ENCODE measurements at regions not wholly inside any gene's neighbourhood (a gene's known extent, or its start where the extent isn't known, plus 50 kb on each side); places are given as distances from the start of the nearest gene placed in this dataset.

DNA sequence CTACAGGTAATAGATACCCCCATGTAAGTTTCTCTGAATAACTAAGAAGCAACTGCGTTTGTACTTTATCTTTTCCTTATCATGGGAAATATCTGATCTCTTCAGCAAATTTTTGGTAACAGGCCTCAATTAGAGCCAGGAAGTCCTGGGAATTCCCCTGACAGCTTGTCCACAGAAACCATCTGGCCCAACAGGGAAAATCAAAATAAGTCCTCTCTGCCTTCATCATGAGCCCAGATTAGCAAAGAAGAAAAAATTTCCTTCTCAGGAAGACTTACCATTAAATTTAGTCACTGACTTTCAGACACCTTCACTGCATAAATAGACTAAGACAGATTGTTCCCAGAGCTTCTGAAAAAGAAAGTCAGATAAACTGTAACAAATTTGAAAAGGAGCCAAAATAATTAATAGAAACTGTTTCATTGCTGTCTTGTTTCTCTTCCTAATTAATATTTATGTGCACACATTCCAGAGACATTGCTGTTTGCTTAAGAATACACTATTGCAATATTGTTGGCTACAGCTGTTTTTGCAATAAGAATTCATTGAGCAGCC lies 278.1 kb upstream of the FAT3 start:
- DNase-seq = no peak

DNA sequence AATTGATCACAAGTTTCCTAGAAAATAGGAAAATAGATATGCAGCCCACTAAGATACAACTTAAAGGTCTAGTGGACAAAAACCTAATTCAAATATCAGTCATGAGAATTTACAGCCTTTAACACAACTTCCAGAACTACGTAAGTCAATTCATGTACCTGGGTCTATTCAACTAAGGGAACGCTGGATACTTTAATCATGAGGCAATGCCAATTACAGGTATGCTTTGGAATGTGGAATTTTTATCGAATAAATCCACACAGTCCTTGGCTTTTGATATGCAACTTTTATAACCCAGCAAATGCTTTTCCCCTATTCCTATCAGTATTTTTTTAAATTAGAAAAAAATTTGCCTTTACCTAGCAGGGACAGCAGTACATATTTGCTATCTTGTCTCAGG lies 289.5 kb upstream of the FAT3 start:
- DNase-seq = no peak

DNA sequence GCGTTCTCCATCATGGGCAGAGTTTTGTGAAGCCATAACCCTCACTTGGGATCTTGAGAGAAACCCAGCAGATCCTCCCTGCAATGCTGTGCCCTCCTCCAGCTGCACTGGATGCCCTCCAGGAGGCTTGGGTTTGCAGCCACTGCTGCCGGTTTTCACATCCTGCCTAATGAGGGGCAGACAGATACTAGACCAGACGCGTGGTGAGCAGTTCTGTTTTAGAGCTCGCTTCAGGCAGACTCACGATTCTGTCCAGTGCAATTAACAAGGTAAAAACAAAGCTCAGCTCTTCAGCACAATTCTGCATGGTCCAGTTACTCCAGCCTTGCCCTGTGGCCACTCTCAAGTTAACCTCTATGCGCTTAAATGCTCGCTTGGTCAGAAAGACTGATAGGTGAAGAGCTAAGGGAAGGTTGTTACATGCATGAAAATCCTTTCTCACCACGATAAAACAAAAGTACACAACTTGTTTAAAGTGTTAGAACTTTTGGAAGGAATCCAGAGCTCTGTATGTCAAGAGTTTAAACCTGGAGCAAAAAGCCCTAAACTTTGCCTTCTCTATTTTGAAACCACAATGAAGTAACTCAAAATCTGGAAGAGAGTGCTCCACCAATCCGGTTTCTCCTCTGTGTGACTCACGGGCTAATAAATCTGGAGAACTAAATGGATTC lies 292.3 kb upstream of the FAT3 start:
- DNase-seq = no peak

DNA sequence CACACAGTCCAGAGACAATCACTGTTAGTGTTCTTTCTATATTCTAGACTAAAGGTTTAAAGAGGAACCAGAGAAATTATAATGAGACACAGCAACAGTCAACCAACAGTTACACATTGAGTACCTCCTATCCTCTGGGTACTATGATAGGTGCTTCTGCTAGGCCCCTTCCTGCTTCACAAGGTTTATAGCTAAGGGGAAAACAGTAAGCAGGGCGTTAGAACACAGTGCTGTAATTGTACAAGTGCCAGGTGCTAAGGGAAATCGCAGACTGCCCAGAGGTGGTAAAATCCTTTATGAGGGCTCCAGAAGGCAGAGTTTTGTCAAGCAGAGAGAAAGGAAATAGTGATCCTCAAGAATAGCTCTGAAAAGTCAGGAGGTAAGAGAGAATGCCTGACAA lies 297.2 kb upstream of the FAT3 start:
- DNase-seq = no peak

DNA sequence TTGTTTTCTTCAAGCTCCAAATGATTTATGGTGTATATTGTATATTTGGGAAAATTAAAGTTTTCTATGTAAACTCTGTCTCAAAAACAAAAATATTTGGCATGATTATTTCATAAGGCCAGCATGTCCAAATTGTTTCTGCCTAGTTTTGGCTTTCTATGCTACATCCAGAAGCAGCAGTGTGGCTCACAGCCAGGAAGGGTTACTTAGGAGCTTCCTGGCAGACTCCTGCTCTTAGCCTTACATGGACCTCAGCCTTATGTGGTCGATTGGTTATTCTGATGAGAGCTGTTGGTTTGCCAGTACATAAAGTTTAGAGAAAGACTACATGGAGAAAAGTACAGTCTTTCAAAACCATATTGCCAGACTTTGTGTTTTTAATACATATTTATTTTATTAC lies 297.7 kb upstream of the FAT3 start:
- no peak for DNase-seq

DNA sequence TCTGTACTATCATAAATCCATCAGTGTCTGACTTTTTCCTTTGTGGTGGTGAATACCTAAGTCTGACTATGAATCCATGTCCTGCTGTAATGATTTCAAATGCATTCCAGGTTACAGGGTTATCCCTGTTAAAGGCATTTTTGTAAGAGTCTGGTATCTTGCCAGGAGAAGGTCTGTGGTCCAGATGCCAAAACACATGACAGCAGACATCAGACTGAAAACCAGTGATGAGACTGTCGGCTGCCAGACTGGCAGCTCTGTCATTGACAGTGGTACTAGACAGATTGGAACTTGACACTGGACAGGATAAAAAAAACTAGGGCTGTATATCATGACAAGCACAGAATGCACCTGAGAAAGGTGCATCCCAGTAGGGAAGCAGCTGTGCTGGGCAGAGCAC lies 301.8 kb upstream of the FAT3 start:
- no peak for DNase-seq

DNA sequence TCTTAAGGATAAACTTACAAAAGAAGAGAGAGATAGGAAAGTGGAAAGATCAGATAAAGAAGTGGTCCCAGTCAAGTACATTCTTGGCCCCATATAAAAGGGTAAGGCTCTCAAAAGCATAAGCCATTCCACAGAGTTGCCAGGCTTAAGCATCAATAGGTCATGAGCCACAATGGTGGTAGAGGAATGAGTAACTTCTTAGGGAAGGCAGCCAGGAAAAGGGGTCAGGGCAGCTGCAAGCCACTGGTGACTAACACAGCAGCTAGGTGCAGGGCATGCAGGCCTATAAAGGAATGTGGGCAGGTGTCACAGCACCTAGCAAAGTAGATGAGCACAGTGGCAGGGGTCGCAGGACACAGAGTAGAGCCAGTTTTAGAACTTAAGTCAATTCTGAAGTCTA lies 302.6 kb upstream of the FAT3 start:
- no peak for DNase-seq

DNA sequence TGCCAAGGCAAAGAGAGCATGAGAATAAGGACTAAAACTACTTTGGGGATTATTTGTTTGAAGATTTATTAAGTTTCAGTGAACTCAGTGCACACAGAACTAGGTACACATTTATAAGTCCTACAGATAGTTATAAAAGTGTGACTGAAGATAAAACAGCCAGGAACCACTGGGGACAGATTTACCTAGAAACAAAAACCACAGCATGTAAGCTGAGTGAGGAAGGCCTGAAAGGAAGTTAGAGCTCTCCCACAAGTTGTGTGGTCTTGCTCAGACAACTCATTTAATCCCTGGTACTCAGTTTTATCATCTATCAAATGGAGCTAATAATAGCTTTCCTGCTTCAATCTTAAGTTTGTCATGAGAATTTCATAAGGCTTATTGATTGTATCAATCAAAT lies 311.2 kb upstream of the FAT3 start:
- no peak for DNase-seq

DNA sequence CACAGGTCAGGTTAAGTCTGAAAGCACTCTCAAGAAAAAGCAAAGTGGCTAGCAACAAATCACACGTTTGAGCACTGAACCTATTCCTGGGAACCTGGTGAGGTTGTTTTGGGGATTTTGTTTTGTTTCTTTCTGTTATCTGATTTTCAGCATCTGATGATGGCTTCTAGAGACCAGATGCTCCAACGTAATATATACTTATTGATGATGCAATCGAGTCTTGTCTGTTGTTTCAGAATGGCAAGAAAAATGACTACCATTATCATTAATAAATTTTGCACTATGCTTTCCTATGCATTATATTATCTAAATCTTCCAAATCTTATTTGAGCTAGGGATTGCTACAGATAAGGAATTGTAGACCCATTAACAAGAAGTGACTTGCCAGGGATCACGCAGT lies 312.3 kb upstream of the FAT3 start:
- no peak for DNase-seq

DNA sequence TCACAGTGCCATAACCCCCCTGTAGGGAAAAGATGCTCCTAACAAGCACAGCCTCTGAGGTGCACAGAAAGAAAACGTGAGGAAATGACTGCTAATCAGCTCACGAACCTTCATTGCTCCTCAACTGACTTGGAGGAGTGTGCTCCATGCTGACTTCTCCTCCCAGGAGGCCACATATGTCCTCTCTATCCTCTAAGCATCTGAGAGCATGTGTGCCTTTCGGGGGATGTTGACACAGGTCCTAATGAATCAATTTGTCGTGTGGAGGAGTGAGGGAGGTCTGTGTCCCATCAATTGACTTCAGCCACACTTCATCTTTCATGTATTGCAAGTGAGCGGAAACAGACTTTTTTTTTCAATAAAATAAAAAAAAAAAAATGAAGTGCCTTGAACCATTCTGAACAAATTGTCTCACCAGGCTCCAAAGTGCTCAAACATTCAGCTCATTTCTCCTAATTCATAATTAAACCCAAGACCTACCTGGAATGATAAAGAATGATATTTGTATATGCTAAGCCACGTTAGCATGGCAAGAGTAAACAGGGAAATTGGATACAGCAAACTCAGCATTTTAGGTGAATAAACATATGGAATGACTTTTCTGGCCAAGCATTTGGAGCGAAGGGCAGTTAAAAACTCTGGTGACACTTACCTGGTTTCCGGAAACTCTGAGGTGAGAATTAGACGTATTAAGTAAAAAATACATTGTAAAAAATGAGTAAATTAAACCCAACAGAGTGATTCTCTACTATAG lies 317.6 kb upstream of the FAT3 start:
- DNase-seq = no peak

DNA sequence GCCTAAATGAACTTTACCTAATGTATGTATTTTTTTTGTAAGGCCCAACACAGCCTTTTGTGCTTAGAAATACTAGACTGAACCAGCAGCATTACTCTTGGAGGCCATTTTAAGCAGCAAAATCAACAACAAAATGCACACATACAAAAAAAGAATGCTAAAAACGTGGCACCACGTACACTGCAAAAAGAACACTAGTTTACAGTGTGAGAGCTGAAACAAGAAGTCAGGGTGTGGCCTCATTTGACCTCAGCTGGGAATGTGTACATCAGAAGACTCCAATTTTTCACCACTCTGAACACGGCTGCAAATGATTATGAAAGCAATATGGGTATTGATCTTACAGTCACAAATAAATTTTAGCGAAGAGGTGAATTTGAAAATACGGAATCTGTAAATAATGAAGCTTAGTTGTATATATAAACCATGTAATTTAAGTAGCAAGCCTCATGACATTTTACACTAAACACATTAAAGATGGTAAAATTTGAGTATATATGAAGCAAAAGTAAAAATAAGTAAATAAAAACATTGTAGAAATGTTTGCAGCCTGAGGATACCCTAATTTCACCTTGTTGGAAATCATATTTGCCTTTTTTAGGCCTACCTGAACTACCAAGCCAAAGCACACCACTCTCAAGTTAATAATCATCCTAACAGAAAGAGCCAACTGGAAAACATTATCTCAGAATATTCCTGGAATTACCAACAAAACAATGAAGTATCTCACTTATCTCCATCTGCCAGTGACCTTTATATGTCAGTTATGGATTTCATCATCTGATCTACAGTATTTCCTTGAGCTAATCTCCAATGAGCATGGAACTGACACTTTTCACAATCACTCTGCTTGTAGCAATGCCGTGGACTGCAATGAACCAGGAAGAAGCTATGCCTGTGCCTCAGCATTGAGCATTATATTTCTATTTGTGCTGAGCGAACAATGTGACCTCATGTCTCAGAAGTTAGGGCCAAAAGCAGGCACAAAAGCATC lies 319.5 kb upstream of the FAT3 start:
- no peak for DNase-seq

DNA sequence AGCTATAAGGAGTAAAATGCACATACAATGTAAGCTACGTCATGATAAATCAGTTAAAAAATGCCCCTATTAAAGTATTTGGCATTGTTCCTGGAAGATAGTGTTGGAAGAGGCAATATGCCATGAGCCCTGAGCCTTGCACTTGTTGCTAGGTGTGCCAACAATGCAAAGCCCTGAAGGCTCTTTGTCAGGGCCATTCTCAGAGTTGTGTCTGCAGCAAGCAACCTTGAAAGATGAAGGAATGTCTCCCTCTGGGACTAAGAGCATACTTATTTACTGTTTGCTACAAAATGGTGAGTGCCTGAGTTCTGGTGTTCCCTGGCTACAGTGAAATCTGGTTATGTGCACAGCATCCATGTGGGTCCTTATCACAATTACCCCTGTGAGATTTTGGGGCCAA lies 322.3 kb upstream of the FAT3 start:
- no peak for DNase-seq

DNA sequence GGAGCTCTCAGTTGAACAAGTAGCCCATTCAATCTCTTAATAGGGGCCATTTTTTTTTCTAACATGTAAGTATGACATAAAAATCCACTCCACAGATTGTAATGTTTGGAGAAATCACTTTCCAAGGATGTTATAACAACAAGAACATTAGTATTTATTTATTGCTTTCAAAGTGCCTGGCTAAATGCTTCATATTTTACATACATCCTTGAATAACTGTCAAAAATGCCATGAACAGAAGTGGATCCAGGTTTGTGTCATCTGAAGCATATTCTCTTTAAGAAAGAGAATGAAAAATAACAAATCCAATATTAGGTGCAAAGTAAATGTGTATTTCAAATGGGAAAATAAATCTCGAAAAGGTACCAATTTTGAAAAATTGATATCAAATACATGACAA lies 344.0 kb upstream of the FAT3 start:
- no peak for DNase-seq

DNA sequence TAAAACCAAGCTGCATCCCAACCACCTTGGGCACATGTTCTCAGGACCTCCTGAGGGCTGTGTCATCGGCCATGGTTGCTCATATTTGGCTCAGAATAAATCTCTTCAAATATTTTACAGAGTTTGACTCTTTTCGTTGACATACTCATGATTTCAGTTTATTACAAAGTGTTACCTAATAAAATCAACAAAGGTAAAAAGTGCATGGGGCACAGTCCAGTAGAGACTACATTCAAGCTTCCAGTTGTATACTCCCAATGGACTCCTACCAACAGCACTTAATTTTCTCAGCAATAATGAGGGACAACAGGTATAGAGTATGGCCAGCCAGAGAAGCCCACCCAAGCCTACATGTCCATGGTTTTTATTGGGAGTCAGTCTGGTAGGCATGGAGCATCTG lies 347.9 kb upstream of the FAT3 start:
- no peak for DNase-seq

DNA sequence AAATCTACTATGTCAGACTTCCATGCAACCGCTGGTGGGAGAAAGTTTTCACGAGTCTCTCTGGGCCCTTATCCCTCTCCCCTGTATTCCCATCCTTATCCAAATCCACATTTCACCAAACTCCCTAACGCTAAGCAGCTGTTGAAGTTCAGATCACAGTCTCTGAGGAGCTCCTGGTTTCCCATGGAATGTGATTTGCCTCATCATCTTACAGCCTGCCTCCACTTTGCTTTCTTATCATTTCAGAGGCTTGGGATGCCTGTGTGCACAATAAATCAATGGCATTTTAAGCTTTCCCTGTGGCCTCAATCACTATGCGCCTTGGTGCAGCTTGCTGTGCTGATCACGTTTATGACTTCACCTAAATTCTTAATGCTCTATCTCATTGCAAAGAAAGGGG lies 352.4 kb upstream of the FAT3 start:
- no peak for DNase-seq

DNA sequence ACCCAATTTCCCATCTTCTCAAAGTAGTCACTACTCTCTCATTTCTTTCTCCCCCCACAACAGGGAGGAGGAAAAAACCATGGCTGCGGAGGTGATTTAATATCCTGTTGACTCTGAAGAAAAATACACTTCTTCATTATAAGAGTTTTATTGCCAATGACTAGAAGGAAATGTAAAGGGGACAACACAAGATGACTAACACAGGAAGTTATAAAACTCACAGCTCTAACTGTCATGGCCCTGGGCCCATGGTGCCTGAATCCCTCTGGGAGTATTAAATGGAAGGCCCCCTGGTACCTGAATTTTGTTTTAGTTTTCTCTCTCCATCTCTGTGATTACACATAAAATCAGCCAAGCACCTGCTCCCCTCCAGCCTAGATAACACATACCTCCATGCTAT lies 352.8 kb upstream of the FAT3 start:
- DNase-seq = no peak

DNA sequence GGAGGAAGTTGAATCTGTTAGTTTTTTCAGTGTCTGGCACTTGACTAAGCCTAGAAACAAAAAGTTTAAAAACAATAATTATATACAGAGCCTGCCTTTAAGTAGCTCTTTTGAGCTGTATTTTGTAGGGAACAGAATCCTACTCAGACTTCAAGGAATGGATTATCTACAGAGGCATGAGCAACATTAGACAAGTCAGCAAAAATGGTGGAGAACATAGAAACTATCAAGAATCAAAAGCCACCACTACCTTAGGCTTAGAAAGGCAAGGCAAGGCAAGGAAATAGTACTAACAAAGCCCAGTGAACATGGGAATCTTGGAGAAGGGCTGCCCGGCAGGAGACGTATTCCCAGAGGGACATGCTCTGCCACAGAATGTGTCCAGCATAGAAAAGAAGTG lies 353.6 kb upstream of the FAT3 start:
- no peak for DNase-seq

DNA sequence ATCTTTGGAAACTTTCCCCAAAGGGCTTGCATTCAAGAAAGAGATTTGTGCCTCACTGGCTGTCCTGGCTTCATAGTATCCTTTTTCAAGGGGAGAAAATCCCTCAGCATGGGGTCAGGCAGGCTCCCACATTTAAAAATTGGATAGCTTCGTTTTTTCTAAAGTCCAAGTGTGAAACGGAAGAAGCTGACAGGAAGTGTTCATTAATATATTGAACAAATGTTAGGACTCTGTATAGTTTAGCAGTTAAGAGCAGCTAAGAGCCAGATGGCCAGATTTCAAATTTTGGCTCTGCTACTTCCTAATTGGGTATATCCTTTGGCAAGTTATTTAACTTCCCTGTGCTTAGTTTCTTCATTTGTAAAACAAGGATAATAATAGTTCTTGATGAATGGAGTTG lies 354.9 kb upstream of the FAT3 start:
- DNase-seq = no peak

DNA sequence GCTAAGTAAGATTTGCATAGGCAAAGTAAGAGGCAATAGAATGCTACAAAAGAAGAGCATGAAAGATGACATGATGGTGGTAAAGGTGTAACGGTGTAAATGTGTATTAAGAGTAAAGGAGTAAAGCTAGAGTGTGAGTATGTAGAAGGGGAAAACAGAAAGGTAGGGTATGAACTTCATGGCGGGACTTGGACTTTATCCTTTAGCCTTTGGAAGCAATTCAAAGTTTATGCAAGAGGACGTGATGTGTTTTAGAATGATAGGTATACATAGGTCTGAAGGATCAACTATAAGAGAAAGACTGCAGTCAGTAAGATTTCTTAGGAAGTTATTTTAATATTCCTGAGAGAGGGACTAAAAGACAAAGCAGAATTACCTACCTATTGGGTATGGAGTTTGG lies 358.0 kb upstream of the FAT3 start:
- DNase-seq = no peak

DNA sequence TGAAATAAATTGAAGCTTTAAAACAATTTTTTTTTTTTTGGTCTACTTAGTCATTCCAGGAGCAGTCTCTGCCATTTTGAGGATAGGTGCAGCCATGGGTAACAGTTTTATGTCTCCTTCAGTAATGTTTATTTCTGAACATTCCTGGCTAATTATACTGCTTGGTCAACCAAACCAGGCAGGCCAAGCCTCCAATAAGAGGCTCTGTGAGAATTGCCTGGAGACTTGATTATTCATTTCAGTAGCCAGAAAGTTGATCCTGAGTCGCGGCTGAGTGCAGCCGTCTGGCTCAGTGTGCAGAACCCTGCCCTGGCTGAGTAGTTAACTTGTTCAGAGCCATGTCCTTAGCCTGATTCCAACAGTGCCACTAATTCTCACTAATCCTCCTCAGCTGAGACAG lies 364.0 kb upstream of the FAT3 start:
- DNase-seq = no peak

DNA sequence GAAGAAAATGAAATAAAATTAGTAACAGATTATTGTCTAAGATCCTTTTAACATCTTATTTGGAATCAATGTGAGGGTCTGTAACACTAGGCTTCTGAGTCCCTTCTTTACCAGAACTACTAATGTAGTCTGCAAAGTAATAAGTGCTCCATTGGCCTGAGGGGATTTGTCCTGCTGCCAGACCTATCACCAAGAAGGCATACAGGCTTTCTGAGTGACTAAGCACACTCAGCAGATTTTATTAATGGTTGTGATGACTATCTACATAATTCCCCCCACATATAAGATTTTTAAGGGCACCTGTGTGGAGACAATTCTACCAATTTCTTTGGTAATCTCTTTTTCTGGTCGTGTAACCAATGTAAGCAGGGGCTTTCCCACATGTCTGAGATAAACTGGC lies 365.0 kb upstream of the FAT3 start:
- no peak for DNase-seq

DNA sequence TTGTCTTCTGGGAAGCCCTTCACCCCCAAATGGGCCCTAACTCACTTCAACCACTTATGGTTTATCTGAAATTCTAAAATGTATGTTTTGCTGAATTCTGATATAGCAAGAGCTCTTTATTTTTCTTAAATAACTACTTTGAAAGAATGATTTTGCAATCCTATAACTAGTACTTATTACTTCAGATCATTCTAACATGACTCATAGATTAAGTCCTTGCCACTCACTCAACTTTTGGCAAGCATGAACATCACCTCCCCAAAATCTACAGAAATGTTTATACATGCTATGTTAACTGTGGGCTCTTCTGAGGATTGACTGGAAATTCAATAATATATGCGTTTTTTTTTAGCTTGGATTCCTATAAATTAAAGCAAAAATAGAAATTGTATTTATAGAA lies 367.4 kb upstream of the FAT3 start:
- no peak for DNase-seq

DNA sequence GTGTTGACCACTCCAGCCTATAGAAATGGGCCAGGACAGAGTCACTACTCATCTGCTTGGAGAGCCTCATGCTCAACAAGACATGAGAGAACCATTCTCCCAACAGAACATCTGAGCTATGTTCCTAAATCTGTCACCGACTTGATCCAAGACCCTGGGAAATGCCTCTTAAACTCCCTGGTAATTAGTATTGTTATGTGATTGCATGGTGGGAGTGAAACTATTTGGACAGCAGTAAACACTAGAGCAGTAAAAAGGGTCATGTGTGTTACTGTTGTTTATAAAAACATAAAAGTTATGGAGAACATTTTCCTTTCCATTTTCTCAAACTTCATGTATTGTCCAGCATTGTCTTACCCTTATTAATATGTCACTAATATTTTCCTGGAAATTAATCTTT lies 369.8 kb upstream of the FAT3 start:
- DNase-seq = no peak

DNA sequence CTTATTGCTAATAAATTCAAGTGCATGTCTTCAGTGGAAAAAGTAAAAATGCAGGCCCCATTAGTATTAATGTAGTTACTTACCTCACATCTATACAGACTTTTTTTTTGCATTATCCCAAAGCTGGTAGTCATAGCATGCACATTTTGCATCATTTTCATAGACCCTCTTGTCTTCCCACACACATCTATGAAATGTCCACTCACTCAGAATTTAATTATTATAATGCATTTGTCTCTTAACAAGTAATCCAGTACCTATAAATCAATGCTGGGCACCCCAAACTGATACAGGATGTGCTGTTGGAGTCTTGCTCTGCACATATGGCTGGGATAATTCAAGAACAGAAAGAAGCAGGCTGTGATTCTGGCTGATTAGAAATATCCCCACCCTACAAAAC lies 370.4 kb upstream of the FAT3 start:
- no peak for DNase-seq
